Neutrophil (primary cell): ENCODE measurements at regions not wholly inside any gene's neighbourhood (a gene's known extent, or its start where the extent isn't known, plus 50 kb on each side); places are given as distances from the start of the nearest gene placed in this dataset.

Experiments used
- H3K27ac ChIP-seq: fragments of 200-600 bp; sonication (generic); 2 replicates; pipeline ENCODE4 v1.5.1; 2016; ENCODE audit warnings: mild to moderate bottlenecking, moderate library complexity
- H3K27me3 ChIP-seq: fragments of 200-600 bp; sonication (generic); 2 replicates; pipeline ENCODE4 v1.6.0; 2016; ENCODE audit warnings: mild to moderate bottlenecking
- H3K36me3 ChIP-seq: fragments of 200-600 bp; sonication (generic); 2 replicates; pipeline ENCODE4 v1.5.1; 2017
- H3K4me1 ChIP-seq, 2 experiments: fragments of 200-600 bp in 1 of 2; sonication (generic) in 1 of 2; 1 replicate in 1 of 2; 2 replicates in 1 of 2; pipeline versions ENCODE4 v1.5.1 to v1.6.1; 2013 to 2016; ENCODE audit warnings: low read depth in 1 of 2, low read length in 1 of 2, mild to moderate bottlenecking in 1 of 2, moderate library complexity in 1 of 2; ENCODE audit not compliant: control insufficient read depth in 1 of 2, insufficient read depth in 1 of 2
- H3K4me3 ChIP-seq, 2 experiments: fragments of 200-600 bp in 1 of 2; sonication (generic) in 1 of 2; 1 replicate in 1 of 2; 2 replicates in 1 of 2; pipeline ENCODE4 v1.5.1; 2013 to 2016; ENCODE audit warnings: low read depth in 1 of 2, low read length in 1 of 2, mild to moderate bottlenecking in 1 of 2, moderate library complexity in 1 of 2
- H3K9me3 ChIP-seq: fragments of 200-600 bp; sonication (generic); 2 replicates; pipeline ENCODE4 v1.5.1; 2016
- TF ChIP-seq, protein P1 (sequence below): fragments of 200-600 bp; sonication (generic); IDR thresholded peaks from 2 replicates; pipeline ENCODE4 v1.5.1; 2016; ENCODE audit warnings: antibody characterized with exemption

DNA sequence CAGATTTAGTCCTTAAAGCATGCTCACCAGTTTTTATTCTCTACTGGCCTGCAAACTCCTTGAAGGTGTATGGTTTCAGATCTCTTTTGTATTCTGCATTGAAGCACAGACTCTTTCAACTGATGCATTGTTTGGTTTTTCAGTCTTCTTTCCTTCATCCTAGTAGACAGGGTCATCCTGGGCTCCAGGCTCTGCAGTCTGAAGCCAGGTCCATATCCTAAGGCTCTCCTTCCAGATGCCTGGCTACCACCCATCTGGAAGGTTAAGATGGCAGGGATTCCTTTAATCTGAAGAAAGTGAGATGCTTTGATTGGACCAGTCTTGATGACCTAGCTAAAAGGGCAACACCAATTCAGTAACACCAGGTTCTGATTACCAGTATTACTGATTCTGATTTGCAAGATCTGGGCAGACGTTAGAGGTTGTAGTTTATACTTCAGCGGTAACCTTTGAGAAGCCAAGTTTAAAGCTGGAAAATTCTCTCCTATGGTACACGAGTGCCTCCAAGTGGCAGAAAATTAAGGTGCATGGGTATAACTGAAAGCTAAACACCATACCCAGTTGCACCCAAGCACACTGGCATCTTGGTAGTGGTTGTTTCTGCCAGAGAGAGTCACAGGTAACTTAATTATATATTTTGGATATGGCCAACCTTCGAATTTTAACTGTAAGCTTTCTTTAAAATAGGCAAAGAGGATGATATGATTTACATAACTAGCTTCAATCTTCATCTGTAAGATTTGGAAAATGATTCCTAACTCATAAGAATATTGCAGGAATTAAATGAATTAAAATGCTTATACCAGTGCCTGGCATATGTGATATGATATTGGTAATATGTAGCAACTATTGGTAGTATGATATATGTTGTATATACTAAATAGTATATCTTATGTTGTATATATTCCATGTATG, 1651.9 kb upstream of the MIR17HG start:
- Histone ChIP-seq H3K4me3 (no peak overlapping the region), H3K4me1 (no peaks in the 10 kb centered on the region), H3K27me3 (no peaks in the 10 kb centered on the region), H3K27ac (no peak overlapping the region), H3K9me3 (no peaks in the 10 kb centered on the region), H3K36me3 (no peaks in the 10 kb centered on the region)
- TF ChIP-seq, protein P1, sequence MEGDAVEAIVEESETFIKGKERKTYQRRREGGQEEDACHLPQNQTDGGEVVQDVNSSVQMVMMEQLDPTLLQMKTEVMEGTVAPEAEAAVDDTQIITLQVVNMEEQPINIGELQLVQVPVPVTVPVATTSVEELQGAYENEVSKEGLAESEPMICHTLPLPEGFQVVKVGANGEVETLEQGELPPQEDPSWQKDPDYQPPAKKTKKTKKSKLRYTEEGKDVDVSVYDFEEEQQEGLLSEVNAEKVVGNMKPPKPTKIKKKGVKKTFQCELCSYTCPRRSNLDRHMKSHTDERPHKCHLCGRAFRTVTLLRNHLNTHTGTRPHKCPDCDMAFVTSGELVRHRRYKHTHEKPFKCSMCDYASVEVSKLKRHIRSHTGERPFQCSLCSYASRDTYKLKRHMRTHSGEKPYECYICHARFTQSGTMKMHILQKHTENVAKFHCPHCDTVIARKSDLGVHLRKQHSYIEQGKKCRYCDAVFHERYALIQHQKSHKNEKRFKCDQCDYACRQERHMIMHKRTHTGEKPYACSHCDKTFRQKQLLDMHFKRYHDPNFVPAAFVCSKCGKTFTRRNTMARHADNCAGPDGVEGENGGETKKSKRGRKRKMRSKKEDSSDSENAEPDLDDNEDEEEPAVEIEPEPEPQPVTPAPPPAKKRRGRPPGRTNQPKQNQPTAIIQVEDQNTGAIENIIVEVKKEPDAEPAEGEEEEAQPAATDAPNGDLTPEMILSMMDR: no peak

DNA sequence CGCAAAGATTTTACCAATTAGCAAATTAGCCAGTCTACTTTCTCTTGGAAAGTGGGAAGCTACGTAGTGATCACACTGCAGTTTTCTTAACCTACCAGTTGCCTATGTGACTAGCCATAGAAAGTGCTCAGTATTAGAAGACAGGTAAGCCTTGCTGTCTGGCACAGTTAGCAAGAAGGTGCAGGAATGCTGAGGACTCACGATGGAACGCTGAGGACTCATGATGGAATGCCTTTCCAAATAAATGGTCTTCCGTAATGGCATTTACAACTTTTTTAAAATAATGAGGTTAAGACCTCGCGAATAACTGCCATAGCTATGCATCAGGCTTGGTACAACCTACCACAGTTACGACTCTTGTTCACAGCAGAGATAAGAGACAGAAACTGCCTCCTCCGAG, 1645.6 kb upstream of the MIR17HG start:
- H3K4me1 ChIP-seq: no peaks in the 10 kb centered on the region
- no peak overlapping the region for H3K27ac ChIP-seq
- H3K4me3 ChIP-seq: no peak overlapping the region
- TF ChIP-seq, protein P1: no peak
- no peaks in the 10 kb centered on the region for H3K36me3 ChIP-seq
- H3K9me3 ChIP-seq: no peaks in the 10 kb centered on the region
- no peaks in the 10 kb centered on the region for H3K27me3 ChIP-seq

DNA sequence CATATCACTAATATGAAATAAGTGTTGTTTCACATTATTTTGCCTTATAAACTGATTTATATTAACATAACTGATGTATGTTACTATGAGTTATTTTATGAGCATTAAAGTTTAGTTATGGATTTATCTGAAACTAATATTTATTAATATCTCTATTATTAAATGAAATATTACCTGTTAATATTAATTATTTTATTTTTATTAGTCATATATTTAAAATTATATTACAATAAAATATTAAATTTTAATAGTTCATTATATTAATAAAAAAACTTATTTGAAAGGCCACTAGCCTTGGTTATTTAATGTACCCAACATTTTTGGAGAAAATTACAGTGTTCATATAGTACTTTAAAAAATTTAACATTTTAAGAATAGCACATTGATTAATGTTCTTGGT, 1643.4 kb upstream of the MIR17HG start:
- TF ChIP-seq, protein P1: no peak
- Histone ChIP-seq H3K27me3 (no peaks in the 10 kb centered on the region), H3K4me1 (no peaks in the 10 kb centered on the region), H3K4me3 (no peak overlapping the region), H3K27ac (no peak overlapping the region), H3K9me3 (no peaks in the 10 kb centered on the region), H3K36me3 (no peaks in the 10 kb centered on the region)

DNA sequence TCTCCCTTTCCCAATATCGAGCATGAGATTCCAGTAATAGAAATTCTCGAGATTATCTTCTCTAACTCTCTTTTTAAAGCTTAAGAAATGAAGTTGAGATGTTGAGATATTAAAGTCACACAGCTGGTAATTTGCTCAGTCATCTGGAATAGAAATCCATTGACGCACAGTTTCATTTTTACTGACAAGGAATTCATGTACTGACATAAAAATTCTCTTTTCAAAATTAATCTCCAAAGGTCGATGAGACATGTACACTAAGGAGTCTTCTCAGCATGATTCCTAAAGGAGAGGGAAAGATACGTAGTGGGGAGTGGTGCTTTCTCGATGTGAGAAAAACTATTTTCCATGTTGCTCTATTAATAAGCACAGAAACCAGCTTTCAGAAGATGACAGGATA, 1639.5 kb upstream of the MIR17HG start:
- H3K27ac ChIP-seq: no peak overlapping the region
- H3K27me3 ChIP-seq: no peaks in the 10 kb centered on the region
- TF ChIP-seq, protein P1: no peak
- H3K9me3 ChIP-seq: no peaks in the 10 kb centered on the region
- H3K4me1 ChIP-seq: no peaks in the 10 kb centered on the region
- no peak overlapping the region for H3K4me3 ChIP-seq
- H3K36me3 ChIP-seq: no peaks in the 10 kb centered on the region

DNA sequence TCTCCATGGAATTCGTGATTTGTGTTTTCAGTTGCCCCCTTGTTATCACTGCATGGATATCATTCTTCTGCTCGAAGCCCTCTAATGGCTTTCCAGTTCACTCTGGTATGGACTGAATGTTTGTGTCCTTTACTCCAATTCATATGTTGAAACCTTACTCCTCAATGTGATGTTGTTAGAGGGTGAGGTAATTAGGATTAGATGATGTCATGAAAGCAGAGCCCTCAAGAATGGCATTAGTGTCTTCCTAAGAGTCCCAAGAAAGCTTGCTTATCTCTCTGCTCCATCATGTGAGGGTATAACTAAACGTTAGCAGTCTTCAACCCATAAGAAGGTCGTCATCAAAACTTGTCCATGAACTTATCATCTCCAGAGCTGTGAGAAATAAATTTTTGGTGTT, 1626.3 kb upstream of the MIR17HG start:
- Histone ChIP-seq H3K27ac (no peak overlapping the region), H3K9me3 (no peaks in the 10 kb centered on the region), H3K36me3 (no peaks in the 10 kb centered on the region), H3K4me3 (no peak overlapping the region), H3K27me3 (no peaks in the 10 kb centered on the region), H3K4me1 (no peaks in the 10 kb centered on the region)
- TF ChIP-seq, protein P1: no peak
